ENCODE measurements at regions not wholly inside any gene's neighbourhood (a gene's known extent, or its start where the extent isn't known, plus 50 kb on each side); places are given as distances from the start of the nearest gene placed in this dataset.

GRCh38 chr1:115473986-115474565 is 136.0 kb upstream of the NGF start:
- H3K27me3 ChIP-seq = no peaks in the 10 kb centered on the region
- H3K9me3 ChIP-seq = no peaks in the 10 kb centered on the region
- H3K27ac ChIP-seq = no peak overlapping the region
- no peak for DNase-seq
- TF ChIP-seq POLR2A (IDR thresholded peaks at IDR 0.05) (no peak), CTCF (IDR thresholded peaks at IDR 0.05) (no peak)
- 71 to 77% methylated on average over 6 to 8 of the region's 8 CpGs for WGBS, 2 donors
- H3K4me1 ChIP-seq = no peaks in the 10 kb centered on the region
- no peak overlapping the region for H3K4me3 ChIP-seq
- no peaks in the 10 kb centered on the region for H3K36me3 ChIP-seq (ENCODE audit: low read depth, missing control alignments)
- intact Hi-C loops (cut with DNase I; ENCODE audit: low total_unique reads) = loop anchor here (10.0 kb wide), 1 partner anchor 339 kb away; no protein-coding TSS in a partner anchor

GRCh38 chr1:115469703-115470476 is 131.8 kb upstream of the NGF start:
- no peak overlapping the region for H3K27ac ChIP-seq
- peak; percentile 64 for DNase-seq
- WGBS, 2 donors = 37 to 49% methylated on average over 11 of the region's 11 CpGs
- intact Hi-C loops (cut with DNase I; ENCODE audit: low total_unique reads) = loop anchor here (10.0 kb wide), 1 partner anchor 335 kb away; no protein-coding TSS in a partner anchor
- no peak overlapping the region for H3K4me3 ChIP-seq
- no peaks in the 10 kb centered on the region for H3K4me1 ChIP-seq
- no peaks in the 10 kb centered on the region for H3K36me3 ChIP-seq (ENCODE audit: low read depth, missing control alignments)
- no peaks in the 10 kb centered on the region for H3K9me3 ChIP-seq
- peak; percentile 53 to 87 (median 79) for TF ChIP-seq CTCF (IDR thresholded peaks at IDR 0.05)
- no peak for TF ChIP-seq POLR2A (IDR thresholded peaks at IDR 0.05)
- H3K27me3 ChIP-seq = no peaks in the 10 kb centered on the region

DNA sequence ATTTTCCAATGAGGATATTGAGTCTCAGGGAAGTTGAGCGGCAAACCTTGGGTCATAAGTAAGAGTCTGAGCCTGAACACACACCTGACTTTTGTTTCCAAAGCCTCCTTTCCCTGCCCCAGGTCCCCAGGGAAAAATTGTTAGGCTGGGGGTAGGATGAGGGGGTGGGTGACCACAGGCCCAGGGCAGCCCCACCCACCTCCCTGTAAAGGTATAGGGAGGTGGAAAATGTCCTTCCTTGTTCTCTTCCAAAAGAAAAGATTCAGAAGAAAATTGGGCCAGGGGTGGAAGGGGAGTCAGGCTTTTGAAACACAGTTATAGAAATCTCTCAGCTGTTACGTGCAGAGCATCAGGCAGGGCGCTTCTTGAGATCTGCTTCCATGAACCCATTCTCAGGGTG is 129.7 kb upstream of the NGF start:
- H3K36me3 ChIP-seq (ENCODE audit: low read depth, missing control alignments) = no peaks in the 10 kb centered on the region
- H3K9me3 ChIP-seq = no peaks in the 10 kb centered on the region
- H3K4me1 ChIP-seq = no peaks in the 10 kb centered on the region
- intact Hi-C loops (cut with DNase I; ENCODE audit: low total_unique reads) = no loop called here
- 91 to 92% methylated on average over 3 of the region's 3 CpGs for WGBS, 2 donors
- H3K27me3 ChIP-seq = no peaks in the 10 kb centered on the region
- H3K27ac ChIP-seq = no peak overlapping the region
- no peak for TF ChIP-seq POLR2A (IDR thresholded peaks at IDR 0.05)
- no peak for TF ChIP-seq CTCF (IDR thresholded peaks at IDR 0.05)
- H3K4me3 ChIP-seq = no peak overlapping the region
- no peak for DNase-seq

GRCh38 chr1:115467196-115467595 is 129.1 kb upstream of the NGF start:
- Histone ChIP-seq H3K36me3 (ENCODE audit: low read depth, missing control alignments) (no peaks in the 10 kb centered on the region), H3K27ac (no peak overlapping the region), H3K9me3 (no peaks in the 10 kb centered on the region), H3K4me1 (no peaks in the 10 kb centered on the region), H3K27me3 (no peaks in the 10 kb centered on the region), H3K4me3 (no peak overlapping the region)
- no peak for DNase-seq
- no peak for TF ChIP-seq CTCF (IDR thresholded peaks at IDR 0.05)
- no peak for TF ChIP-seq POLR2A (IDR thresholded peaks at IDR 0.05)
- 81 to 92% methylated on average over 4 of the region's 4 CpGs for WGBS, 2 donors
- intact Hi-C loops (cut with DNase I; ENCODE audit: low total_unique reads) = no loop called here
